RWPE1 (cell line): ENCODE measurements at regions not wholly inside any gene's neighbourhood (a gene's known extent, or its start where the extent isn't known, plus 50 kb on each side); places are given as distances from the start of the nearest gene placed in this dataset.

Experiments
- CTCF ChIA-PET: fragments of 350-600 bp; sonication (Branson Sonifier 250); formaldehyde crosslinking; extraction: SDS; loops from one replicate; lab custom pipeline; 2021; lab: Yijun Ruan, JAX
- POLR2A ChIA-PET: fragments of 400-600 bp; formaldehyde crosslinking; extraction: SDS; loops from one replicate; lab custom pipeline; 2020; ENCODE audit warnings: antibody characterized with exemption; ENCODE audit not compliant: low non-redundant PET; lab: Yijun Ruan, JAX
- DNase-seq: peaks from one replicate; pipeline ENCODE4 v3.0.0; 2012; ENCODE audit warnings: low spot score
- H3K27ac ChIP-seq: fragments of 450-650 bp; 2 replicates; pipeline ENCODE4 v1.5.1; 2017
- CTCF ChIP-seq: fragments of 450-650 bp; conservative IDR thresholded peaks from 2 replicates; pipeline ENCODE4 v1.5.1; 2017; ENCODE audit warnings: low read depth, mild to moderate bottlenecking

DNA sequence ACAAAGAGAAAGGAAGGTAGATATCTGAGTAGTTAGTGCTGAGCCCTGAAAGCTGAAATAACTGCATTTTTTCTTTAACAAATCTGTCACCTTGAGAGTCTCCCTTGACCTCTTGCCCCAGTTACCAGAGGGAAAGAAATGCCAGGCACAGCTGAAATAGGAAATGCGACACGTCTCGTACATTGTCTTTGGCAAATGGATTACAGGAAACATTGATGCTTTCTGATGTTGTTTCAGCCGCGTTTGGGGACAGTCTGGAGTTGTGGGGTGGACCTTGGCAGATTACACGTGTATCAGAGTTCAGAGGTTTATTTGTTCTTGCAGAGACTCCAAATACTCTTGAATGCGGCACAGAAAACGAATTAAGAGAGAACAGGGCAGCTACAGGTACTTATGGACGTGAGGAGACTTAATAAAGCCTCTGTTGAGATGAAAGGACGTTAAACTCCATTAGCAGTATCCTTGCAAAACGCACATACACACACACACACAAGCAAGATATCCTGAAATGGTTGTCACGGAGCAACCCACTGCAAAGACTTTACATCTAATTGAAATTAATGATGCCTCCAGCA lies 272.8 kb upstream of the RORA start:
- no peak for TF ChIP-seq CTCF
- no peak for DNase-seq
- no peak overlapping the region for H3K27ac ChIP-seq
- ChIA-PET CTCF (no interaction called here), POLR2A (no interaction called here)

GRCh38 chr15:61500951-61501620 lies 272.0 kb upstream of the RORA start:
- DNase-seq, result no peak
- TF ChIP-seq CTCF, result no peak
- CTCF ChIA-PET, result no interaction called here
- POLR2A ChIA-PET, result no interaction called here
- no peak overlapping the region for H3K27ac ChIP-seq

GRCh38 chr15:61500523-61500922 lies 271.4 kb upstream of the RORA start:
- H3K27ac ChIP-seq, result no peak overlapping the region
- POLR2A ChIA-PET, result no interaction called here
- TF ChIP-seq CTCF, result no peak
- DNase-seq, result no peak
- CTCF ChIA-PET, result no interaction called here

DNA sequence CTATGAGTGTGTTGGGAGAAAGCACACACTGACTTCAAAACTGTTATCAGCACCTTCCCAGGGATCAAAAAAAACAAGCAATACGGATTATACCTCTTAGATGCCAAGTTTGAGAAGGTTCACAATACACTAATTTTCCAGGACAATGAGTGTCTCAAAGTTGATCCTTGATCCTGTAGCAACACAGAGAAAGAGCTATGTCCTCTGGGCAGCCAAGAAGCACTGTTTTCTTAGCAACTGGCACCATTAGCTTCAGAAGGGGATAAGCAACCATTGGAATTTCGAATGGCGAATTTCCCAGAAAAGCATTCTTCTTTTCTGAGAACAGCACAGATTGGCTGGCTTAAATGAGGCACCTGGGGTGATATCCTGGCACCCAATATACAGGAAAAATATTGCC lies 270.3 kb upstream of the RORA start:
- TF ChIP-seq CTCF, result no peak
- CTCF ChIA-PET, result interaction anchor here (0.6 kb wide), 1 partner anchor 45 kb away, joined by 3 read pairs; no protein-coding TSS in a partner anchor
- POLR2A ChIA-PET, result no interaction called here

GRCh38 chr15:61489571-61489970 lies 260.5 kb upstream of the RORA start:
- no peak for DNase-seq
- no peak overlapping the region for H3K27ac ChIP-seq
- no peak for TF ChIP-seq CTCF
- ChIA-PET POLR2A (no interaction called here), CTCF (no interaction called here)

More for the DNA sequence above, 270.3 kb upstream of the RORA start:
- no peak for DNase-seq
- no peak overlapping the region for H3K27ac ChIP-seq

DNA sequence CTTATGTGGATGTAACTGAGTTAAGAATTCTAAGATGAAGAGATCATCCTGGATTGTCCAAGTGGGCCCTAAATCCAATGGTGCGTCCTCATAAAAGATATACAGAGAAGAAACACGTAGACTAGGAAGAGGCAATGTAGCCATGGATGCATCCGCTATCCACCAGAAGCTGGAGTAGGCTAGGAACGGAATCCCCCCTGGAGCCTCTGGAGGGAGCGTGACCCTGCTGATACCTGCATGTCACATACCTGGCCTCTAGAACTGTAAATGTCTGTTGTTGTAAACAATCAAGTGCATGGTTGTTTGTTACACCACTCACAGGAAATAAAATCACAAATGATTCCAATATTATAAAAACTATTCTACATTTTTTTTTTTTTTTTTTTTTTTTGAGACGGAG lies 254.5 kb upstream of the RORA start:
- no peak for TF ChIP-seq CTCF
- CTCF ChIA-PET, result no interaction called here
- POLR2A ChIA-PET, result no interaction called here
- DNase-seq, result no peak
- H3K27ac ChIP-seq, result no peak overlapping the region
